Fibroblast of peridontal ligament (primary cell): ENCODE measurements at regions not wholly inside any gene's neighbourhood (a gene's known extent, or its start where the extent isn't known, plus 50 kb on each side); places are given as distances from the start of the nearest gene placed in this dataset.

ENCODE experiments used
- DNase-seq: peaks from one replicate; pipeline ENCODE4 v3.0.0-alpha.2; 2010; ENCODE audit errors: extremely low read depth

DNA sequence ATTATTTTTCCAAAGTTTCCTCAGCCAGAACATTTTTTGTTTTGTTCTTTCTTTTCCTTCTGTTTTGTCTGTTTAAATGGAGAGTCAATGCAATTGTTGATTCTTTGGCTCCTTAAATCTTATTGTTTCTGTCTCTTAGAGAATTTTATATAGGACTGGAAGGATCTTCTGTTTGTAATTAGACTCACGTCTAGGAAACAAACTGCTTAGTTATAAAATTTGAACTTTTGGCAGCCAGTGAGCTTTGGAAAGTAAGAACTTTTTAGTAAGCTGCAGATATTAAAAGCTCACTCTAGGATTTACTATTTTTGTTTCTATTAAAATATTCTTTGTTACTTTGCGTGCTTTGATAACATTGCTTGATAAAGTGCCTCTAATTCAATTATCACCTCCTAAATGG is 109.8 kb upstream of the HNRNPU start:
- DNase-seq: no peak

GRCh38 chr1:244971552-244972216 is 107.3 kb upstream of the HNRNPU start:
- DNase-seq: no peak

- DNase-seq: peak; percentile 95
Measured at GRCh38 chr1:244970744-244971551, 106.6 kb upstream of the HNRNPU start.

DNA sequence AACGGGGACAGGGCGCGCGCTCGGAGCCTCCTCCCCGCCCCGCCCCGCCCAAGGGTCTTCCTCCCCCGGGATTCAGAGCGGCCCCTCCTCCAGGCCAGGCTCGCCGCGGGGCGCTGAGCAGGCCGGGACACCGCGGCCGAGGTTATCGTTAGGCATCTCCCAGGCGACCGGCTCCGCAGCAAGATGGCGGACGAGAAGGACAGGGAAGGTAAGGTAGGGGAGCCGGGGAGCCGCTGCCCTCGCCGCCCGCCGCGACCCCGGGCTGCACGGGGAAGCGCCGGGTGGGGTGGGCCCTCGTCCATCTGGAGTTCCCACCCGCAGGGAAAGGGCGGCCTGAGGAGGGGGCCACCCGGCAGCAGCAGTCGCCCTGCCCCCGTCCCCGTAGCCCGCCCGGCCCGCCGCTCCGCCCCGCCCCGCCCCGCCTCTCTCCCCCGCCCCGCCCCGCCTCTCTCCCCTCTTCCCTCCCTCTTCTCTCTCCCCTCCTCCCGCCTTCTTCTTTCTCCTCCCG is 105.9 kb upstream of the HNRNPU start:
- peak; percentile 55 for DNase-seq

DNA sequence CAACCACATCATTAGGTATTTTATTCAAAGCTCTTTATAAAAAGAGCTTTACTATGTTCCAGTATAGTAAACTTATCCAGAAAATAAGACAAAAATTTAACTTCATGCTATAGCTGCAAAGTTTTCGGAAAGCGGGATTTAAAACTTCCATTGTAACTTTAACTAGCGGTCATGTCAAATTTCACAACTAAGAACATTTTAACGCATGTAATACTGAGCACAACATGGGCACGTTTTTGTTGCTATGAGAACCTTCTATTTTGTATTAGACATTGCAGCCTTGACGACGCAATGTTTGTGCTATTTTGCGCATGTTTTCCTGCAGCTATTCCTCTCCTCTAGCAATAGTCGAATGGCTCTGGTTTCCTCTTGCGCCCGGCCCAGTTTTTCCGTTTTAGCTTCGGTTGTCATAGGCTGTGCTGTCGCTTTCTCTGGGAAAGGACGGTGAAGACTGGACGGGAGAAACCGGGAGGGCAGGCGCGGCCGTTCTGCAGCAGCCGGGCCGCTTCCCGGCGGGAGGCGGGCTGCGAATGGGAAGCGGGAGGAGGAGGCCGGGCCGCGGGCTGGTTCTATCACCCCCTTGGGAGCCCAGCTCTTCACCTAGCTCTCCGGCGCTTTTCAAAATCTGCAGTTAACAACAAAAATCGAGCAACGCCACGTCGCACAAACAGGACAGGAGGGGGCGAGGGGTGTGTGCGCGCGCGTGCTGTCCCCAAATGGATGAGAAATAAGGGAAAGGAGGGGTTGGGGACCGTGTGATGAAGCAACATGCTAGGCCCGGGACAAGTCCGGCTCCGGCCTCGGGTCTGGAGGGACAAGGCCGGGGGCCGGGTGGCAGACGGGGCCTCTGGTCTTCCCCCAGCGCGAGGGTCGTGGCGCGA is 105.3 kb upstream of the HNRNPU start:
- peak; percentile 93 for DNase-seq

- DNase-seq: peak; percentile 38
Measured at GRCh38 chr1:244968881-244969280, 104.5 kb upstream of the HNRNPU start.

GRCh38 chr1:244968471-244968871 is 104.1 kb upstream of the HNRNPU start:
- DNase-seq: peak; percentile 35

DNA sequence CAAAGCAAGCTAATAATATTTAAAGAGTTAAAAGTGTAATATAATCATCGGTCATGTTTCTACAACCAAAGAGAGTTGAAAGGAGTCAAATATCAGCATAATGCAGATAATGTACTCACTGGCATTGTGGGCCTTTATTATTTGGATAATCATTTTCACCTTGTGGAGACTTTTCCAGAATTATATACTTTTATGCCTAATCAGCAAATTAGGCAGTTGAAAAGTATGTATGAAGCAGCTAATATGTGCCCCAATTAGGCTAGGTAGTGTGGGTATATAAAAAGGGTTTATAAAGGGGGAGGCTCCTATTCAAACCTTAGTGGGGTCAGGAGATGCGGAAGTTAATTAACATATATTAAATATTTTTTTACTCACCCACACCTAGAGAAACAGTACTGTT is 102.8 kb upstream of the HNRNPU start:
- no peak for DNase-seq

DNA sequence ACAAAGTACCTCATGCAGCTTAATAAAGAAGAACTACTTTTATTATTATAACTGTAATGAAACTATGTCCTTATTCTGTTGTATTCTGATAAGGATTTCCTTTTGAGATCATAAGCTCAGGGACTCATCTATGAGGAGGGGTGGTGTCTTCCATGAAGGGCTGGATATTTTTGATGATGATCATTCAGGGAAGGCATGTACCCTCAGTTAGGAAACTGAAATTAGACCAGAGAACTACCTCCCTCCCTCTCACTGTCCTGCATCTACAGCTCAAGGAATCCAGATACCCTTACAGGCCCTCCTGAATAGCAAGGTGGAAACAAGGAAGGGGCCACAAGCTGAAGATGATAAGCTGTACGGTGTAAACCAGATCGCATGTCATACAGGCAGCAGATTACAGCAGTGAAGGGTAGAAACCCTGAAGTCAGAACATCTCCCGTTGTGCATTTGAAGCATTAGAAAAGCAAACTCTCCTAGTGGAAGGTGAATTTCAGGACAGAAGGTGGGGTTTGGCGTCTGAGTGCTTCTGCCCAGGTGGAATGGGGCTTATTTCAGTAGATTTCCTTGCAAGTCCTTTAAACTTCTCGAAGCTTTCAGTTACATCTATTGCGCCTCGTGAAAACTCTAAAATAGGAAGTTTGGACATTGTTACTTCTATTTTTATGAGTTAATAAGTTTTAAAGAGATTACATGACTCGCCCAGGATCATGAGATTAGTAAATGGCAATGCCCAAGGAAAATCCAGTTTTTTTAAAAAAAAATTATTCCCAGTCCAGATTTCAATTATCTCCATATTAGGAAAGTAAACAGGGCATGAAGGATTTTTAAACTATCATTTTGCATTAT is 101.1 kb upstream of the HNRNPU start:
- DNase-seq: peak; percentile 15

GRCh38 chr1:244964112-244964971 is 100.0 kb upstream of the HNRNPU start:
- DNase-seq: peak; percentile 87

DNA sequence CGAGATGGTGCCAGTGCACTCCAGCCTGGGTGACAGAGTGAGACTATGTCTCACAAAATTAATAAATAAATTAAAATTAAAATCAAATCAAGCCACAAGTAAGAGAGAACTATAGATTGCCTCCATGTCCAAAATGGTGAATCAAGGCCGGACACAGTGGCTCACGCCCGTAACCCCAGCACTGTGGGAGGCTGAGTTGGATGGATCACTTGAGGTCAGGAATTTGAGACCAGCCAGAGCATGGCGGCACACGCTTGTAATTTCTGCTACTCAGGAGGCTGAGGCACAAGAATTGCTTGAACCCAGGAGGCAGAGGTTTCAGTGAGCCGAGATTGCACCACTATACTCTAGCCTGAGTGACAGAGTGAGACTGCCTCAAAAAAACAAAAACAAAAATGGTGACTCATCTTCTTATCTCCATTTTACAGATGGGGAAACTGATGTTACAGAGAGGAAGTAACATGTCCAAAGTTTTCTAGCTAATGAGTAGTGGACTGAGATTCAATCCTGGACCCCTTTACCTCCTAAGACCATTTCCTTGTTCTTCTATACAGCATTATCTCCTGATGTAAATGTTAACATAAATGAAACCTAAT is 99.0 kb upstream of the HNRNPU start:
- no peak for DNase-seq

- peak; percentile 26 for DNase-seq
Measured at GRCh38 chr1:244962130-244962529, 97.8 kb upstream of the HNRNPU start.

GRCh38 chr1:244960904-244961303 is 96.6 kb upstream of the HNRNPU start:
- no peak for DNase-seq

GRCh38 chr1:244958593-244958992 is 94.2 kb upstream of the HNRNPU start:
- no peak for DNase-seq

GRCh38 chr1:244957525-244957924 is 93.2 kb upstream of the HNRNPU start:
- no peak for DNase-seq

- DNase-seq: no peak
Measured at GRCh38 chr1:244957122-244957521, 92.8 kb upstream of the HNRNPU start.

DNA sequence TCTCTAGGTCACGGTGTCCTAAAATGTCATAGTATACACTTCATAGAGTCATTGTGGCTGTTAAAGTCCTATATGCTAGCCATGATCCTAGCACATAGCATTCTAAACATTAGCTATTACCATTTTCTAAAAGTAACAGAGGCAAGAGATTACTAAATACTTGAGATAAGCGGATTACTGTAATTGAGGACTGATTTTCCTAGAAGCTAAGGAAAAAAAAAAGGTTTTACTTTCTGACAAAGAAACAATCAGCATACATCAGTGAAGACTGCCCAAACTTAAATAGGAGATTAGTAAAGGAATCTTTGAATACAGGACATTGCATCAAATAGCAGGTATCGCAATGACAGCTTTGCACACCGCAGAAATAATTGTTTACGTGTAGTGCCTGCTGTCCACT is 91.3 kb upstream of the HNRNPU start:
- no peak for DNase-seq

- DNase-seq: no peak
Measured at GRCh38 chr1:244954359-244954758, 90.0 kb upstream of the HNRNPU start.

- no peak for DNase-seq
Measured at GRCh38 chr1:244953901-244954300, 89.6 kb upstream of the HNRNPU start.

GRCh38 chr1:244952940-244953339 is 88.6 kb upstream of the HNRNPU start:
- no peak for DNase-seq
